ENCODE measurements at regions not wholly inside any gene's neighbourhood (a gene's known extent, or its start where the extent isn't known, plus 50 kb on each side); places are given as distances from the start of the nearest gene placed in this dataset.

- no peak overlapping the region for H3K9ac ChIP-seq (ENCODE audit: low read length)
- no peak overlapping the region for H3K4me2 ChIP-seq (ENCODE audit: low read depth, low read length)
- H3K4me1 ChIP-seq (ENCODE audit: low read length): no peaks in the 10 kb centered on the region
- DNase-seq: no peak
- H3K9me3 ChIP-seq (replicated peaks; ENCODE audit: insufficient read depth, low read length): no peaks in the 10 kb centered on the region
- H2AFZ ChIP-seq (ENCODE audit: low read length): no peak overlapping the region
- no peaks in the 10 kb centered on the region for H3K79me2 ChIP-seq (ENCODE audit: low read length)
- H3K9me2 ChIP-seq (replicated peaks; ENCODE audit: insufficient read depth, low read length): no peaks in the 10 kb centered on the region
- no peaks in the 10 kb centered on the region for H3K36me3 ChIP-seq (replicated peaks; ENCODE audit: insufficient read depth, low read length)
- no peaks in the 10 kb centered on the region for H3F3A ChIP-seq (ENCODE audit: insufficient read depth, low read length)
- no peak overlapping the region for H3K4me3 ChIP-seq (ENCODE audit: low read length)
- H4K20me1 ChIP-seq (ENCODE audit: insufficient read depth, low read length): no peaks in the 10 kb centered on the region
- no peak overlapping the region for H3K27ac ChIP-seq (ENCODE audit: low read length)
- TF ChIP-seq, protein P1, sequence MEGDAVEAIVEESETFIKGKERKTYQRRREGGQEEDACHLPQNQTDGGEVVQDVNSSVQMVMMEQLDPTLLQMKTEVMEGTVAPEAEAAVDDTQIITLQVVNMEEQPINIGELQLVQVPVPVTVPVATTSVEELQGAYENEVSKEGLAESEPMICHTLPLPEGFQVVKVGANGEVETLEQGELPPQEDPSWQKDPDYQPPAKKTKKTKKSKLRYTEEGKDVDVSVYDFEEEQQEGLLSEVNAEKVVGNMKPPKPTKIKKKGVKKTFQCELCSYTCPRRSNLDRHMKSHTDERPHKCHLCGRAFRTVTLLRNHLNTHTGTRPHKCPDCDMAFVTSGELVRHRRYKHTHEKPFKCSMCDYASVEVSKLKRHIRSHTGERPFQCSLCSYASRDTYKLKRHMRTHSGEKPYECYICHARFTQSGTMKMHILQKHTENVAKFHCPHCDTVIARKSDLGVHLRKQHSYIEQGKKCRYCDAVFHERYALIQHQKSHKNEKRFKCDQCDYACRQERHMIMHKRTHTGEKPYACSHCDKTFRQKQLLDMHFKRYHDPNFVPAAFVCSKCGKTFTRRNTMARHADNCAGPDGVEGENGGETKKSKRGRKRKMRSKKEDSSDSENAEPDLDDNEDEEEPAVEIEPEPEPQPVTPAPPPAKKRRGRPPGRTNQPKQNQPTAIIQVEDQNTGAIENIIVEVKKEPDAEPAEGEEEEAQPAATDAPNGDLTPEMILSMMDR (IDR thresholded peaks at IDR 0.05; ENCODE audit: low read length): no peak
- TF ChIP-seq EZH2 (optimal IDR thresholded peaks at IDR 0.05; ENCODE audit: low read depth, low read length) (no peak), EZH2phosphoT487 (IDR thresholded peaks at IDR 0.05; ENCODE audit: low read length) (no peak)
- no peaks in the 10 kb centered on the region for H3K27me3 ChIP-seq (replicated peaks; ENCODE audit: insufficient read depth, low read length)
These were observed 150.5 kb upstream of the COL8A1 start for GRCh38 chr3:99487894-99488293.

GRCh38 chr3:99485286-99485685 lies 153.1 kb upstream of the COL8A1 start:
- H3K4me3 ChIP-seq (ENCODE audit: low read length): no peak overlapping the region
- H3F3A ChIP-seq (ENCODE audit: insufficient read depth, low read length): no peaks in the 10 kb centered on the region
- no peaks in the 10 kb centered on the region for H3K79me2 ChIP-seq (ENCODE audit: low read length)
- H3K4me1 ChIP-seq (ENCODE audit: low read length): no peaks in the 10 kb centered on the region
- no peaks in the 10 kb centered on the region for H3K27me3 ChIP-seq (replicated peaks; ENCODE audit: insufficient read depth, low read length)
- H3K4me2 ChIP-seq (ENCODE audit: low read depth, low read length): no peak overlapping the region
- H3K9ac ChIP-seq (ENCODE audit: low read length): no peak overlapping the region
- H3K36me3 ChIP-seq (replicated peaks; ENCODE audit: insufficient read depth, low read length): no peaks in the 10 kb centered on the region
- H2AFZ ChIP-seq (ENCODE audit: low read length): no peak overlapping the region
- H3K27ac ChIP-seq (ENCODE audit: low read length): no peak overlapping the region
- no peaks in the 10 kb centered on the region for H3K9me3 ChIP-seq (replicated peaks; ENCODE audit: insufficient read depth, low read length)
- DNase-seq: no peak
- TF ChIP-seq, protein P1 (IDR thresholded peaks at IDR 0.05; ENCODE audit: low read length): no peak
- TF ChIP-seq EZH2phosphoT487 (IDR thresholded peaks at IDR 0.05; ENCODE audit: low read length) (no peak), EZH2 (optimal IDR thresholded peaks at IDR 0.05; ENCODE audit: low read depth, low read length) (no peak)
- H4K20me1 ChIP-seq (ENCODE audit: insufficient read depth, low read length): no peaks in the 10 kb centered on the region
- no peaks in the 10 kb centered on the region for H3K9me2 ChIP-seq (replicated peaks; ENCODE audit: insufficient read depth, low read length)

- H3K4me3 ChIP-seq (ENCODE audit: low read length): no peak overlapping the region
- no peaks in the 10 kb centered on the region for H4K20me1 ChIP-seq (ENCODE audit: insufficient read depth, low read length)
- H3K9ac ChIP-seq (ENCODE audit: low read length): no peak overlapping the region
- H3K4me2 ChIP-seq (ENCODE audit: low read depth, low read length): no peak overlapping the region
- no peaks in the 10 kb centered on the region for H3F3A ChIP-seq (ENCODE audit: insufficient read depth, low read length)
- no peaks in the 10 kb centered on the region for H3K27me3 ChIP-seq (replicated peaks; ENCODE audit: insufficient read depth, low read length)
- DNase-seq: no peak
- no peak overlapping the region for H2AFZ ChIP-seq (ENCODE audit: low read length)
- no peak overlapping the region for H3K27ac ChIP-seq (ENCODE audit: low read length)
- H3K79me2 ChIP-seq (ENCODE audit: low read length): no peaks in the 10 kb centered on the region
- H3K36me3 ChIP-seq (replicated peaks; ENCODE audit: insufficient read depth, low read length): no peaks in the 10 kb centered on the region
- no peaks in the 10 kb centered on the region for H3K4me1 ChIP-seq (ENCODE audit: low read length)
- no peaks in the 10 kb centered on the region for H3K9me2 ChIP-seq (replicated peaks; ENCODE audit: insufficient read depth, low read length)
- no peaks in the 10 kb centered on the region for H3K9me3 ChIP-seq (replicated peaks; ENCODE audit: insufficient read depth, low read length)
- no peak for TF ChIP-seq EZH2phosphoT487 (IDR thresholded peaks at IDR 0.05; ENCODE audit: low read length)
- TF ChIP-seq, protein P1 (IDR thresholded peaks at IDR 0.05; ENCODE audit: low read length): no peak
- TF ChIP-seq EZH2 (optimal IDR thresholded peaks at IDR 0.05; ENCODE audit: low read depth, low read length): no peak
These were observed 153.5 kb upstream of the COL8A1 start for GRCh38 chr3:99484871-99485270.
